ENCODE measurements at regions not wholly inside any gene's neighbourhood (a gene's known extent, or its start where the extent isn't known, plus 50 kb on each side); places are given as distances from the start of the nearest gene placed in this dataset.

GRCh38 chr5:74258314-74258665, 382.2 kb downstream of the ENC1 start:
- Histone ChIP-seq H3K4me2 (ENCODE audit: low read length) (no peak overlapping the region), H2AFZ (ENCODE audit: low read depth, low read length) (no peak overlapping the region), H3K9ac (ENCODE audit: low read length) (no peak overlapping the region), H3F3A (ENCODE audit: insufficient read depth, low read length, poor library complexity, severe bottlenecking) (no peaks in the 10 kb centered on the region), H3K27ac (ENCODE audit: low read length) (no peak overlapping the region), H3K27me3 (ENCODE audit: insufficient read depth, low read depth, low read length) (no peaks in the 10 kb centered on the region), H3K36me3 (ENCODE audit: insufficient read depth, low read length) (no peaks in the 10 kb centered on the region), H3K9me2 (ENCODE audit: insufficient read depth, low read length) (no peaks in the 10 kb centered on the region), H4K20me1 (ENCODE audit: insufficient read depth) (no peaks in the 10 kb centered on the region), H3K79me2 (replicated peaks; ENCODE audit: insufficient read depth, low read length) (no peaks in the 10 kb centered on the region), H3K9me3 (ENCODE audit: low read length) (no peaks in the 10 kb centered on the region), H3K4me3 (ENCODE audit: low read length) (no peak overlapping the region)
- no peak for TF ChIP-seq REST (IDR thresholded peaks at IDR 0.05; ENCODE audit: borderline replicate concordance)

- no peak overlapping the region for H3K4me3 ChIP-seq (ENCODE audit: low read length)
- H3F3A ChIP-seq (ENCODE audit: insufficient read depth, low read length, poor library complexity, severe bottlenecking), result no peaks in the 10 kb centered on the region
- H3K9ac ChIP-seq (ENCODE audit: low read length), result no peak overlapping the region
- H3K36me3 ChIP-seq (ENCODE audit: insufficient read depth, low read length), result no peaks in the 10 kb centered on the region
- H3K4me2 ChIP-seq (ENCODE audit: low read length), result no peak overlapping the region
- H3K27ac ChIP-seq (ENCODE audit: low read length), result no peak overlapping the region
- no peaks in the 10 kb centered on the region for H3K27me3 ChIP-seq (ENCODE audit: insufficient read depth, low read depth, low read length)
- no peaks in the 10 kb centered on the region for H3K9me3 ChIP-seq (ENCODE audit: low read length)
- no peak for TF ChIP-seq EZH2 (IDR thresholded peaks at IDR 0.05; ENCODE audit: borderline replicate concordance, insufficient read depth, low read length, poor library complexity, severe bottlenecking)
- no peak for TF ChIP-seq EP300 (conservative IDR thresholded peaks at IDR 0.05; ENCODE audit: poor library complexity, severe bottlenecking)
- TF ChIP-seq, protein P1, sequence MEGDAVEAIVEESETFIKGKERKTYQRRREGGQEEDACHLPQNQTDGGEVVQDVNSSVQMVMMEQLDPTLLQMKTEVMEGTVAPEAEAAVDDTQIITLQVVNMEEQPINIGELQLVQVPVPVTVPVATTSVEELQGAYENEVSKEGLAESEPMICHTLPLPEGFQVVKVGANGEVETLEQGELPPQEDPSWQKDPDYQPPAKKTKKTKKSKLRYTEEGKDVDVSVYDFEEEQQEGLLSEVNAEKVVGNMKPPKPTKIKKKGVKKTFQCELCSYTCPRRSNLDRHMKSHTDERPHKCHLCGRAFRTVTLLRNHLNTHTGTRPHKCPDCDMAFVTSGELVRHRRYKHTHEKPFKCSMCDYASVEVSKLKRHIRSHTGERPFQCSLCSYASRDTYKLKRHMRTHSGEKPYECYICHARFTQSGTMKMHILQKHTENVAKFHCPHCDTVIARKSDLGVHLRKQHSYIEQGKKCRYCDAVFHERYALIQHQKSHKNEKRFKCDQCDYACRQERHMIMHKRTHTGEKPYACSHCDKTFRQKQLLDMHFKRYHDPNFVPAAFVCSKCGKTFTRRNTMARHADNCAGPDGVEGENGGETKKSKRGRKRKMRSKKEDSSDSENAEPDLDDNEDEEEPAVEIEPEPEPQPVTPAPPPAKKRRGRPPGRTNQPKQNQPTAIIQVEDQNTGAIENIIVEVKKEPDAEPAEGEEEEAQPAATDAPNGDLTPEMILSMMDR (IDR thresholded peaks at IDR 0.05; ENCODE audit: poor library complexity, severe bottlenecking), result no peak
- no peak for TF ChIP-seq TAF1 (IDR thresholded peaks at IDR 0.05; ENCODE audit: low read depth)
- no peak for TF ChIP-seq REST (IDR thresholded peaks at IDR 0.05; ENCODE audit: borderline replicate concordance)
- TF ChIP-seq SMC3 (conservative IDR thresholded peaks at IDR 0.05; ENCODE audit: poor library complexity), result no peak
- TF ChIP-seq RAD21 (conservative IDR thresholded peaks at IDR 0.05), result no peak
- no peak for TF ChIP-seq POLR2AphosphoS5 (IDR thresholded peaks at IDR 0.05)
- TF ChIP-seq MXI1 (conservative IDR thresholded peaks at IDR 0.05; ENCODE audit: poor library complexity, severe bottlenecking), result no peak
- no peaks in the 10 kb centered on the region for H3K9me2 ChIP-seq (ENCODE audit: insufficient read depth, low read length)
- H4K20me1 ChIP-seq (ENCODE audit: insufficient read depth), result no peaks in the 10 kb centered on the region
- H3K79me2 ChIP-seq (replicated peaks; ENCODE audit: insufficient read depth, low read length), result no peaks in the 10 kb centered on the region
- H2AFZ ChIP-seq (ENCODE audit: low read depth, low read length), result no peak overlapping the region
Measured at GRCh38 chr5:74257645-74258313, 382.7 kb downstream of the ENC1 start.
